ENCODE measurements at regions not wholly inside any gene's neighbourhood (a gene's known extent, or its start where the extent isn't known, plus 50 kb on each side); places are given as distances from the start of the nearest gene placed in this dataset.
A peak's percentile ranks its signal among the peaks of the same experiment; 100 is the strongest.

- no peaks in the 10 kb centered on the region for H3K36me3 Mint-ChIP-seq (ENCODE audit: low read depth)
- Histone ChIP-seq H3K9me2 (ENCODE audit: insufficient read depth) (no peaks in the 10 kb centered on the region), H3F3A (replicated peaks; ENCODE audit: low read depth) (no peaks in the 10 kb centered on the region), H3K4me1 (ENCODE audit: insufficient read depth) (no peaks in the 10 kb centered on the region), H3K36me3 (ENCODE audit: insufficient read depth) (no peaks in the 10 kb centered on the region), H3K4me2 (no peak overlapping the region), H3K4me3 (no peak overlapping the region), H3K79me2 (replicated peaks; ENCODE audit: insufficient read depth) (no peaks in the 10 kb centered on the region), H2AFZ (no peak overlapping the region), H4K20me1 (replicated peaks; ENCODE audit: insufficient read depth) (no peaks in the 10 kb centered on the region), H3K27ac (ENCODE audit: low read depth) (no peak overlapping the region), H3K27me3 (ENCODE audit: insufficient read depth) (no peaks in the 10 kb centered on the region)
- no peak overlapping the region for H3K27ac Mint-ChIP-seq
- no peak for TF ChIP-seq NANOG (IDR thresholded peaks at IDR 0.05; ENCODE audit: borderline replicate concordance)
- no peaks in the 10 kb centered on the region for H3K9me3 Mint-ChIP-seq
- no peak overlapping the region for H3K4me3 Mint-ChIP-seq
- H3K27me3 Mint-ChIP-seq (ENCODE audit: insufficient read depth, low read depth, poor library complexity), result no peaks in the 10 kb centered on the region
- ATAC-seq (no peak), DNase-seq (ENCODE audit: low spot score) (no peak)
- 0 out of 3 replicates have a peak, but pooled peaks cover 4% of the 10 kb centered on the region for H3K4me1 Mint-ChIP-seq
Measured at GRCh38 chr5:145189746-145190145, 645.4 kb downstream of the PRELID2 start.

GRCh38 chr5:145180371-145180770 is 654.8 kb downstream of the PRELID2 start:
- Histone ChIP-seq H4K20me1 (replicated peaks; ENCODE audit: insufficient read depth) (no peaks in the 10 kb centered on the region), H3K4me2 (peak overlapping the region; percentile 28; the same call in 1 of the 2 replicates), H3K9me2 (ENCODE audit: insufficient read depth) (no peaks in the 10 kb centered on the region), H3K36me3 (ENCODE audit: insufficient read depth) (no peaks in the 10 kb centered on the region), H3F3A (replicated peaks; ENCODE audit: low read depth) (no peaks in the 10 kb centered on the region), H3K27me3 (ENCODE audit: insufficient read depth) (no peaks in the 10 kb centered on the region), H3K4me1 (ENCODE audit: insufficient read depth) (peaks cover 27% of the 10 kb centered on the region), H3K79me2 (replicated peaks; ENCODE audit: insufficient read depth) (no peaks in the 10 kb centered on the region), H3K4me3 (no peak overlapping the region), H3K27ac (ENCODE audit: low read depth) (peak overlapping the region; percentile 52; the same call in 1 of the 2 replicates), H2AFZ (peak overlapping the region; percentile 34; the same call in 1 of the 2 replicates)
- peaks cover 4% of the 10 kb centered on the region for H3K27me3 Mint-ChIP-seq (ENCODE audit: insufficient read depth, low read depth, poor library complexity)
- no peaks in the 10 kb centered on the region for H3K36me3 Mint-ChIP-seq (ENCODE audit: low read depth)
- H3K27ac Mint-ChIP-seq, result peak overlapping the region; percentile 22
- no peak overlapping the region for H3K4me3 Mint-ChIP-seq
- ATAC-seq (no peak; the same call in 2 of the 3 replicates), DNase-seq (ENCODE audit: low spot score) (no peak)
- peaks cover 31% of the 10 kb centered on the region for H3K4me1 Mint-ChIP-seq
- H3K9me3 Mint-ChIP-seq, result no peaks in the 10 kb centered on the region
- TF ChIP-seq EZH2 (IDR thresholded peaks at IDR 0.05; ENCODE audit: low read depth, unreplicated experiment), result no peak
- TF ChIP-seq ZNF114 (CRISPR knock-in tag; IDR thresholded peaks at IDR 0.05), result no peak
- TF ChIP-seq JUNB (IDR thresholded peaks at IDR 0.05; ENCODE audit: unreplicated experiment), result no peak
- TF ChIP-seq CREB1 (CRISPR knock-in tag; IDR thresholded peaks at IDR 0.05; ENCODE audit: low read depth), result no peak
- TF ChIP-seq ZNF462 (CRISPR knock-in tag; IDR thresholded peaks at IDR 0.05), result no peak
- TF ChIP-seq STAT1 (IDR thresholded peaks at IDR 0.05; ENCODE audit: unreplicated experiment), result no peak
- no peak for TF ChIP-seq EZH2phosphoT487 (IDR thresholded peaks at IDR 0.05; ENCODE audit: unreplicated experiment)
- no peak for TF ChIP-seq ETS1 (IDR thresholded peaks at IDR 0.05)
- TF ChIP-seq CTCF (conservative IDR thresholded peaks at IDR 0.05; ENCODE audit: low read depth in 2 of 2), result no peak

All from GM23338 (cell line).